GM23248 (cell line): ENCODE measurements at regions not wholly inside any gene's neighbourhood (a gene's known extent, or its start where the extent isn't known, plus 50 kb on each side); places are given as distances from the start of the nearest gene placed in this dataset.

Source experiments
- EZH2 ChIP-seq: fragments of 200-600 bp; sonication (generic); IDR thresholded peaks from 2 replicates; pipeline ENCODE4 v1.6.1; 2018; ENCODE audit warnings: antibody characterized with exemption, mild to moderate bottlenecking; ENCODE audit not compliant: insufficient read depth, poor library complexity, severe bottlenecking
- EZH2phosphoT487 ChIP-seq: fragments of 200-600 bp; sonication (generic); IDR thresholded peaks from 2 replicates; pipeline ENCODE4 v1.6.1; 2018; ENCODE audit warnings: antibody characterized with exemption, moderate library complexity, mild to moderate bottlenecking, low read depth; ENCODE audit not compliant: insufficient read depth

- TF ChIP-seq EZH2 (no peak), EZH2phosphoT487 (no peak)
Measured at GRCh38 chr9:31304576-31304975, 1079.9 kb upstream of the ACO1 start.
